ENCODE measurements at regions not wholly inside any gene's neighbourhood (a gene's known extent, or its start where the extent isn't known, plus 50 kb on each side); places are given as distances from the start of the nearest gene placed in this dataset.

- H3K4me1 Mint-ChIP-seq (ENCODE audit: low read depth): no peaks in the 10 kb centered on the region
- no peak overlapping the region for H3K4me3 Mint-ChIP-seq (ENCODE audit: unreplicated experiment)
- no peaks in the 10 kb centered on the region for H3K9me3 Mint-ChIP-seq (ENCODE audit: low read depth)
- peak; percentile 72 for DNase-seq (ENCODE audit: low spot score)
- H3K36me3 Mint-ChIP-seq (ENCODE audit: low read depth): no peaks in the 10 kb centered on the region
- H3K27me3 Mint-ChIP-seq (ENCODE audit: low read depth): peaks cover 22% of the 10 kb centered on the region
- no peak overlapping the region for H3K27ac Mint-ChIP-seq (ENCODE audit: unreplicated experiment)
- TF ChIP-seq CTCF (IDR thresholded peaks at IDR 0.05): no peak
Measured at GRCh38 chr14:104424406-104425072, 155.0 kb upstream of the C14orf180 start.

GRCh38 chr14:104425171-104425681, 154.3 kb upstream of the C14orf180 start:
- no peak for TF ChIP-seq CTCF (IDR thresholded peaks at IDR 0.05)
- H3K27me3 Mint-ChIP-seq (ENCODE audit: low read depth): peaks cover 19% of the 10 kb centered on the region

GRCh38 chr14:104425763-104426646, 153.6 kb upstream of the C14orf180 start:
- Mint-ChIP-seq H3K27ac (ENCODE audit: unreplicated experiment) (no peak overlapping the region), H3K4me3 (ENCODE audit: unreplicated experiment) (no peak overlapping the region), H3K9me3 (ENCODE audit: low read depth) (no peaks in the 10 kb centered on the region), H3K36me3 (ENCODE audit: low read depth) (no peaks in the 10 kb centered on the region), H3K27me3 (ENCODE audit: low read depth) (peaks cover 19% of the 10 kb centered on the region), H3K4me1 (ENCODE audit: low read depth) (no peaks in the 10 kb centered on the region)
- DNase-seq (ENCODE audit: low spot score): peak; percentile 57
- TF ChIP-seq CTCF (IDR thresholded peaks at IDR 0.05): no peak

More at GRCh38 chr14:104425171-104425681, 154.3 kb upstream of the C14orf180 start:
- peak; percentile 56 for DNase-seq (ENCODE audit: low spot score)
- Mint-ChIP-seq H3K4me3 (ENCODE audit: unreplicated experiment) (no peak overlapping the region), H3K36me3 (ENCODE audit: low read depth) (no peaks in the 10 kb centered on the region), H3K9me3 (ENCODE audit: low read depth) (no peaks in the 10 kb centered on the region), H3K27ac (ENCODE audit: unreplicated experiment) (no peak overlapping the region), H3K4me1 (ENCODE audit: low read depth) (no peaks in the 10 kb centered on the region)

- Mint-ChIP-seq H3K27ac (ENCODE audit: unreplicated experiment) (no peak overlapping the region), H3K27me3 (ENCODE audit: low read depth) (peaks cover 14% of the 10 kb centered on the region), H3K4me3 (ENCODE audit: unreplicated experiment) (no peak overlapping the region), H3K4me1 (ENCODE audit: low read depth) (no peaks in the 10 kb centered on the region), H3K9me3 (ENCODE audit: low read depth) (no peaks in the 10 kb centered on the region), H3K36me3 (ENCODE audit: low read depth) (no peaks in the 10 kb centered on the region)
- peak; percentile 91 for DNase-seq (ENCODE audit: low spot score)
- TF ChIP-seq CTCF (IDR thresholded peaks at IDR 0.05): no peak
Measured at GRCh38 chr14:104427131-104427851, 152.3 kb upstream of the C14orf180 start.

All from chondrocyte (in vitro differentiated cells).